ENCODE measurements at regions not wholly inside any gene's neighbourhood (a gene's known extent, or its start where the extent isn't known, plus 50 kb on each side); places are given as distances from the start of the nearest gene placed in this dataset.

- TF ChIP-seq CTCF (IDR thresholded peaks at IDR 0.05) = no peak
- H3K27me3 Mint-ChIP-seq (ENCODE audit: insufficient read depth) = peaks cover 2% of the 10 kb centered on the region; the same call in 1 of the 2 replicates
- H3K27ac Mint-ChIP-seq = no peak overlapping the region
- peaks cover 21% of the 10 kb centered on the region for H3K4me1 Mint-ChIP-seq (ENCODE audit: low read depth)
- no peak for DNase-seq
- no peaks in the 10 kb centered on the region; the same call in 1 of the 2 replicates for H3K36me3 Mint-ChIP-seq (ENCODE audit: low read depth)
- no peaks in the 10 kb centered on the region for H3K9me3 Mint-ChIP-seq
- H3K4me3 Mint-ChIP-seq = no peak overlapping the region
Measured at GRCh38 chr6:25024821-25025220, 89.1 kb upstream of the RIPOR2 start.

DNA sequence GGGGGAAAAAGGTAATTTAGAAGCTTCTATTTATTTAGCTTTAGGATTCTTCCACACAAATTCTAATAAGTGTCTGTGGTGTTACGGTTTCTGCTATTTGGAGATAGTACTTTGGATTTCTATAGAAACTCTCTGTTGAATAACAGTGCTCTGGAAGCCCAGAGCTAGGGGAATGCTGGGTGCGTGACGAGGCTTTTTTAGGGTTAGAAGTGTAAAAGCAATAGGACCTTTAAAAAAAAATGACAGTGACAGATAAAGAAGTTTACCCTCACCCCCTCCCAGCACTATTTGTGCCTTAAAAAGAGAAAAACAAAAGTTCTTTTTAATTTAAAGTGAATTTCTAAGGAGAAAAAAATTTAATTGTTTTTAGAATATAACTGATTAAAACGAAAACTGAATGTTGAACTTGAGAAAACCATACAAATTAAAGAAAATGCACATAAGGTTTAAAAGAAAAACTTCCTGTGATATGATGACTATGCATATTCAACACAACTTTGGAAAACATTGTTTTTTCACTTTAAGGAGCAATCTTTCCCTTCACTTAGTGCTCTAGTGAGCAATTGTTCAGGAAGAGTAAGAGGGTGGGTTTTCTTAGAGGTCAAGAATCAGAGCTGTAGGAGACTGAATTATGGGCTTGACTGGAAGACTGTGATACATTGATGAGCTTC, 89.6 kb upstream of the RIPOR2 start:
- no peaks in the 10 kb centered on the region; the same call in 1 of the 2 replicates for H3K36me3 Mint-ChIP-seq (ENCODE audit: low read depth)
- DNase-seq = no peak
- no peaks in the 10 kb centered on the region for H3K9me3 Mint-ChIP-seq
- no peak overlapping the region for H3K4me3 Mint-ChIP-seq
- no peak overlapping the region for H3K27ac Mint-ChIP-seq
- peaks cover 2% of the 10 kb centered on the region; the same call in 1 of the 2 replicates for H3K27me3 Mint-ChIP-seq (ENCODE audit: insufficient read depth)
- peaks cover 21% of the 10 kb centered on the region for H3K4me1 Mint-ChIP-seq (ENCODE audit: low read depth)
- TF ChIP-seq CTCF (IDR thresholded peaks at IDR 0.05) = no peak

- no peak for DNase-seq
Measured at GRCh38 chr6:25025919-25026301, 90.2 kb upstream of the RIPOR2 start.

GRCh38 chr6:25026723-25027122, 91.0 kb upstream of the RIPOR2 start:
- Mint-ChIP-seq H3K9me3 (no peaks in the 10 kb centered on the region), H3K27me3 (ENCODE audit: insufficient read depth) (peaks cover 2% of the 10 kb centered on the region; the same call in 1 of the 2 replicates), H3K27ac (no peak overlapping the region), H3K4me1 (ENCODE audit: low read depth) (peaks cover 19% of the 10 kb centered on the region), H3K4me3 (no peak overlapping the region), H3K36me3 (ENCODE audit: low read depth) (no peaks in the 10 kb centered on the region)
- DNase-seq = no peak
- no peak for TF ChIP-seq CTCF (IDR thresholded peaks at IDR 0.05)

More at GRCh38 chr6:25025919-25026301, 90.2 kb upstream of the RIPOR2 start:
- no peak for TF ChIP-seq CTCF (IDR thresholded peaks at IDR 0.05)
- Mint-ChIP-seq H3K27ac (no peak overlapping the region), H3K36me3 (ENCODE audit: low read depth) (no peaks in the 10 kb centered on the region; the same call in 1 of the 2 replicates), H3K27me3 (ENCODE audit: insufficient read depth) (peaks cover 2% of the 10 kb centered on the region; the same call in 1 of the 2 replicates), H3K9me3 (no peaks in the 10 kb centered on the region), H3K4me1 (ENCODE audit: low read depth) (peaks cover 21% of the 10 kb centered on the region), H3K4me3 (no peak overlapping the region)

GRCh38 chr6:25027221-25027916, 91.6 kb upstream of the RIPOR2 start:
- H3K9me3 Mint-ChIP-seq = no peaks in the 10 kb centered on the region
- DNase-seq = no peak
- H3K27ac Mint-ChIP-seq = no peak overlapping the region
- TF ChIP-seq CTCF (IDR thresholded peaks at IDR 0.05) = no peak
- no peaks in the 10 kb centered on the region for H3K36me3 Mint-ChIP-seq (ENCODE audit: low read depth)
- no peak overlapping the region for H3K4me3 Mint-ChIP-seq
- H3K4me1 Mint-ChIP-seq (ENCODE audit: low read depth) = peaks cover 15% of the 10 kb centered on the region
- peaks cover 2% of the 10 kb centered on the region; the same call in 1 of the 2 replicates for H3K27me3 Mint-ChIP-seq (ENCODE audit: insufficient read depth)
